GM19438 (cell line): ENCODE measurements at regions not wholly inside any gene's neighbourhood (a gene's known extent, or its start where the extent isn't known, plus 50 kb on each side); places are given as distances from the start of the nearest gene placed in this dataset.

Experiments used
- ATAC-seq: cut with Tn5 transposase; IDR thresholded peaks from one replicate; pipeline ENCODE4 v1.9.1; 2021; ENCODE audit warnings: low read depth; ENCODE audit not compliant: unreplicated experiment

- ATAC-seq, result no peak
These were observed 300.8 kb upstream of the MSX2 start for GRCh38 chr5:174423558-174423957.

- ATAC-seq, result no peak
These were observed 299.9 kb upstream of the MSX2 start for GRCh38 chr5:174424219-174425053.

GRCh38 chr5:174425271-174425963 lies 299.0 kb upstream of the MSX2 start:
- ATAC-seq, result no peak

- no peak for ATAC-seq
These were observed 298.5 kb upstream of the MSX2 start for GRCh38 chr5:174425964-174426290.

GRCh38 chr5:174426388-174426787 lies 298.0 kb upstream of the MSX2 start:
- no peak for ATAC-seq

- no peak for ATAC-seq
These were observed 297.5 kb upstream of the MSX2 start for GRCh38 chr5:174426851-174427250.

- ATAC-seq, result no peak
These were observed 297.1 kb upstream of the MSX2 start for GRCh38 chr5:174427304-174427703.

GRCh38 chr5:174428895-174429294 lies 295.5 kb upstream of the MSX2 start:
- no peak for ATAC-seq

GRCh38 chr5:174430940-174431339 lies 293.4 kb upstream of the MSX2 start:
- ATAC-seq, result no peak

- ATAC-seq, result no peak
These were observed 292.9 kb upstream of the MSX2 start for GRCh38 chr5:174431504-174431903.

GRCh38 chr5:174433098-174433497 lies 291.3 kb upstream of the MSX2 start:
- ATAC-seq, result no peak

GRCh38 chr5:174436750-174437149 lies 287.6 kb upstream of the MSX2 start:
- ATAC-seq, result no peak

GRCh38 chr5:174444479-174445188 lies 279.7 kb upstream of the MSX2 start:
- no peak for ATAC-seq

GRCh38 chr5:174446446-174446845 lies 277.9 kb upstream of the MSX2 start:
- no peak for ATAC-seq

GRCh38 chr5:174446988-174447387 lies 277.4 kb upstream of the MSX2 start:
- ATAC-seq, result no peak

- no peak for ATAC-seq
These were observed 276.3 kb upstream of the MSX2 start for GRCh38 chr5:174448041-174448440.

- no peak for ATAC-seq
These were observed 275.7 kb upstream of the MSX2 start for GRCh38 chr5:174448662-174449061.

- ATAC-seq, result no peak
These were observed 270.7 kb upstream of the MSX2 start for GRCh38 chr5:174453690-174454089.

- ATAC-seq, result no peak
These were observed 269.9 kb upstream of the MSX2 start for GRCh38 chr5:174454464-174454863.

- ATAC-seq, result no peak
These were observed 269.5 kb upstream of the MSX2 start for GRCh38 chr5:174454890-174455289.

- no peak for ATAC-seq
These were observed 269.1 kb upstream of the MSX2 start for GRCh38 chr5:174455301-174455700.
